SK-N-SH treated with all-trans-retinoic acid at 6 μM for 48 hours (cell line): ENCODE measurements at regions not wholly inside any gene's neighbourhood (a gene's known extent, or its start where the extent isn't known, plus 50 kb on each side); places are given as distances from the start of the nearest gene placed in this dataset.

Experiments
- CSDC2 ChIP-seq: fragments of 250-450 bp; sonication (Bioruptor Pico); IDR thresholded peaks from 2 replicates; pipeline ENCODE4 v1.5.0; 2020; ENCODE audit warnings: mild to moderate bottlenecking, moderate library complexity
- ESRRG ChIP-seq: fragments of 250-450 bp; sonication (Bioruptor Pico); IDR thresholded peaks from 2 replicates; pipeline ENCODE4 v1.6.1; 2021; ENCODE audit warnings: mild to moderate bottlenecking
- ISL1 ChIP-seq: fragments of 250-450 bp; sonication (Bioruptor Pico); IDR thresholded peaks from 2 replicates; pipeline ENCODE4 v2.1.2; 2022; ENCODE audit warnings: mild to moderate bottlenecking, moderate library complexity
- OSR1 ChIP-seq: fragments of 250-450 bp; sonication (Bioruptor Pico); IDR thresholded peaks from 2 replicates; pipeline ENCODE4 v1.8.0; 2022; ENCODE audit warnings: moderate library complexity, mild to moderate bottlenecking, inconsistent platforms
- PATZ1 ChIP-seq: fragments of 250-450 bp; sonication (Bioruptor Pico); IDR thresholded peaks from 2 replicates; pipeline ENCODE4 v1.8.0; 2020; ENCODE audit warnings: mild to moderate bottlenecking, moderate library complexity, borderline replicate concordance
- POU6F1 ChIP-seq: fragments of 250-450 bp; sonication (Bioruptor Pico); IDR thresholded peaks from 2 replicates; pipeline ENCODE4 v1.8.0; 2021; ENCODE audit warnings: low read depth, mild to moderate bottlenecking, moderate library complexity, borderline replicate concordance
- PPARA ChIP-seq: fragments of 250-450 bp; sonication (Bioruptor Pico); IDR thresholded peaks from 2 replicates; pipeline ENCODE4 v1.5.0; 2020; ENCODE audit warnings: mild to moderate bottlenecking, borderline replicate concordance
- SNAI2 ChIP-seq: fragments of 250-450 bp; sonication (Bioruptor Pico); IDR thresholded peaks from 2 replicates; pipeline ENCODE4 v1.5.0; 2020; ENCODE audit warnings: mild to moderate bottlenecking, moderate library complexity
- ZFP3 ChIP-seq: fragments of 250-450 bp; sonication (Bioruptor Pico); IDR thresholded peaks from 2 replicates; pipeline ENCODE4 v1.5.0; 2020; ENCODE audit warnings: mild to moderate bottlenecking, moderate library complexity

- no peak for TF ChIP-seq CSDC2 (CRISPR knock-in tag)
- no peak for TF ChIP-seq ESRRG (CRISPR knock-in tag)
- TF ChIP-seq ZFP3 (CRISPR knock-in tag), result no peak
- no peak for TF ChIP-seq PPARA (CRISPR knock-in tag)
- TF ChIP-seq ISL1, result no peak
- TF ChIP-seq SNAI2, result no peak
- no peak for TF ChIP-seq OSR1 (CRISPR knock-in tag)
- TF ChIP-seq POU6F1 (CRISPR knock-in tag), result no peak
- no peak for TF ChIP-seq PATZ1 (CRISPR knock-in tag)
Measured at GRCh38 chr7:131929632-131930031, 373.2 kb upstream of the PODXL start.
